ENCODE measurements at regions not wholly inside any gene's neighbourhood (a gene's known extent, or its start where the extent isn't known, plus 50 kb on each side); places are given as distances from the start of the nearest gene placed in this dataset.

- TF ChIP-seq EZH2 (IDR thresholded peaks at IDR 0.05; ENCODE audit: low read depth, unreplicated experiment), result no peak
- no peak for TF ChIP-seq CTCF (conservative IDR thresholded peaks at IDR 0.05; ENCODE audit: low read depth in 2 of 2)
- no peak for TF ChIP-seq POLR2AphosphoS5 (IDR thresholded peaks at IDR 0.05; ENCODE audit: low read depth)
- TF ChIP-seq EZH2phosphoT487 (IDR thresholded peaks at IDR 0.05; ENCODE audit: unreplicated experiment), result no peak
- no peak for TF ChIP-seq ZNF114 (CRISPR knock-in tag; IDR thresholded peaks at IDR 0.05)
- no peak for TF ChIP-seq JUNB (IDR thresholded peaks at IDR 0.05; ENCODE audit: unreplicated experiment)
- no peak for TF ChIP-seq REST (IDR thresholded peaks at IDR 0.05; ENCODE audit: unreplicated experiment)
- TF ChIP-seq NANOG (IDR thresholded peaks at IDR 0.05; ENCODE audit: borderline replicate concordance), result no peak
- no peak for TF ChIP-seq ETS1 (IDR thresholded peaks at IDR 0.05)
- no peak for TF ChIP-seq ZNF331 (CRISPR knock-in tag; IDR thresholded peaks at IDR 0.05; ENCODE audit: low read depth)
- TF ChIP-seq CREB1 (CRISPR knock-in tag; IDR thresholded peaks at IDR 0.05; ENCODE audit: low read depth), result no peak
Measured at GRCh38 chr17:71494062-71494855, 626.6 kb upstream of the SOX9 start.

Measured in GM23338 (cell line).